D721Med (cell line): ENCODE measurements at regions not wholly inside any gene's neighbourhood (a gene's known extent, or its start where the extent isn't known, plus 50 kb on each side); places are given as distances from the start of the nearest gene placed in this dataset.
"Not testable (repeated sequence)": the region's sequence is repeated elsewhere in the genome, so short reads cannot be mapped to it uniquely, and the experiment has no call there.

Experiments
- DNase-seq: peaks from one replicate; pipeline ENCODE4 v3.0.0; 2011; ENCODE audit warnings: low spot score; ENCODE audit not compliant: insufficient read length
- FAIRE-seq: peaks from 2 replicates; lab custom pipeline; 2011; peaks lifted over from hg19 to GRCh38; lab: Jason Lieb, UNC
- TF ChIP-seq, protein P1 (sequence below): IDR thresholded peaks from 2 replicates; pipeline ENCODE4 v1.5.1; 2012; ENCODE audit warnings: mild to moderate bottlenecking, control low read depth; ENCODE audit not compliant: insufficient read depth; ENCODE audit errors: missing control alignments

DNA sequence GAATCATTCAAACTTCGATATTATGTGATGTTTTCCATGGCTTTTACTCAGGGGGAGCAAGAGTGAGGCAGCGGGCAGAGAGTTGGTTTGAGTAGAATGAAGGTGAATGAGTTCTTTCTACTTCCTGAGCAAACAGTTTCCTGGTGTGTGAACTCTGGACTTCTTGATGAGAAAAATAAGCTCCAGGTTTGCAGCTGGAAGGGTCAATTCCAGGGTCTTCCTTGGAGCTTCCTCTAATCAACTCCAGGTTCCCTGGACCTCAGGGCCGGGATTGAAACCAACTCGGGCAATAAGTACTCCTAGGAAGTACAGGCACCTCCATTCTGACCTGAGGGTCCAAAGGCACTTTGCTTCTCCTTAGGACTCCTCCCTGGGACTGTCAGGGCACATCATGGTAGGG, 243.6 kb upstream of the ONECUT1 start:
- TF ChIP-seq, protein P1, sequence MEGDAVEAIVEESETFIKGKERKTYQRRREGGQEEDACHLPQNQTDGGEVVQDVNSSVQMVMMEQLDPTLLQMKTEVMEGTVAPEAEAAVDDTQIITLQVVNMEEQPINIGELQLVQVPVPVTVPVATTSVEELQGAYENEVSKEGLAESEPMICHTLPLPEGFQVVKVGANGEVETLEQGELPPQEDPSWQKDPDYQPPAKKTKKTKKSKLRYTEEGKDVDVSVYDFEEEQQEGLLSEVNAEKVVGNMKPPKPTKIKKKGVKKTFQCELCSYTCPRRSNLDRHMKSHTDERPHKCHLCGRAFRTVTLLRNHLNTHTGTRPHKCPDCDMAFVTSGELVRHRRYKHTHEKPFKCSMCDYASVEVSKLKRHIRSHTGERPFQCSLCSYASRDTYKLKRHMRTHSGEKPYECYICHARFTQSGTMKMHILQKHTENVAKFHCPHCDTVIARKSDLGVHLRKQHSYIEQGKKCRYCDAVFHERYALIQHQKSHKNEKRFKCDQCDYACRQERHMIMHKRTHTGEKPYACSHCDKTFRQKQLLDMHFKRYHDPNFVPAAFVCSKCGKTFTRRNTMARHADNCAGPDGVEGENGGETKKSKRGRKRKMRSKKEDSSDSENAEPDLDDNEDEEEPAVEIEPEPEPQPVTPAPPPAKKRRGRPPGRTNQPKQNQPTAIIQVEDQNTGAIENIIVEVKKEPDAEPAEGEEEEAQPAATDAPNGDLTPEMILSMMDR, result no peak
- FAIRE-seq (no peak), DNase-seq (no peak)

DNA sequence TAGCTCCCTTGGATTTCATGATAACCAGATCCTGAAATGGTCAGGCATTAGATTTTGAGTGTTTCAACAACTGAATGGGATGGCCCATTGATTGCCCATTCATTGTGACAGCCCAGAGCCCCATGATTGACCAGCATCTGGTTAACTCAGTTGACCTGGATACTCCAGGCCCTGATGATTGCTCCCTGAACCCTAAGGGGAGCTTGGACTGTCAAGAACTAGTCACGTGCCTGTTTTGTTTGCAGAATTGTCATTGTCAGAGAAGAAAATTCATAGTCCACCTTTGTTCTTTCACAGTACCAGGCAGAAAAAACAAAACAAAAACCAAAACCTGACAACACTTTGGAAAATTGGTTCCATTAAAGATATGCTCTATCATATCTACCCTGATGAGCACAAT, 241.3 kb upstream of the ONECUT1 start:
- DNase-seq (no peak), FAIRE-seq (no peak)
- TF ChIP-seq, protein P1, result no peak

DNA sequence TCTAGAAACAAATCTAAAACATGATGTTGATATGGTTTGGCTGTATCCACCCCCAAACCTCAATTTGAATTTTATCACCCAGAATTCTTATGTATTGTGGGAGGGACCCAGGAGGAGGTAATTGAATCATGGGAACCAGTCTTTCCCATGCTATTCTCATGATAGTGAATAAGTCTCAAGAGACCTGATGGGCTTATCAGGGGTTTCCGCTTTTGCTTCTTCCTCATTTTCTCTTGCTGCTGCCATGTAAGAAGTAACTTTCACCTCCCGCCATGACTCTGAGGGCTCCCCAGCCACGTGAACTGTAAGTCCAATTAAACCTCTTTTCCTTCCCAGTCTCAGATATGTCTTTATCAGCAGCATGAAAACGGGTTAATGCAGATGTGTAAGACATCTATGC, 232.7 kb upstream of the ONECUT1 start:
- DNase-seq (no peak), FAIRE-seq (no peak)
- TF ChIP-seq, protein P1, result no peak

DNA sequence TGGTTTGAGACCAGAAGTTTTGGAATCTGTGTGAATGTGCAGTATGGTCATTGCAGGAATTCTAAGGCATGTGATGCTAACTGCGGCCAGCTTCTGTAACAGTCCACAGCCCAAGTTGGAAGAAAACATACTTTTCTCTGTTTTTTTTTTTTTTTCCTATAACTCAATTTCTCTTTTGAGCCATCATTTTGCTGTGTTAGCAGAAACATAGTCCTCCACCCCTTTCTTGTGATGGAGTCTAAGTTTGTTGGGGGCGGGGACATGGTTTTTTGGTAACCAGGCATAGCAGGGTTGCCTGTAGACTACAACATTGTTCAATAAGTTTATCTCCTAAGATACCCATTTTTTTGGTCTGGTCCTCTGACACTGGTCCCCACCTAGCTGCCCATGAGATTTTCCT, 223.2 kb upstream of the ONECUT1 start:
- TF ChIP-seq, protein P1, result no peak
- no peak for FAIRE-seq
- no peak for DNase-seq

DNA sequence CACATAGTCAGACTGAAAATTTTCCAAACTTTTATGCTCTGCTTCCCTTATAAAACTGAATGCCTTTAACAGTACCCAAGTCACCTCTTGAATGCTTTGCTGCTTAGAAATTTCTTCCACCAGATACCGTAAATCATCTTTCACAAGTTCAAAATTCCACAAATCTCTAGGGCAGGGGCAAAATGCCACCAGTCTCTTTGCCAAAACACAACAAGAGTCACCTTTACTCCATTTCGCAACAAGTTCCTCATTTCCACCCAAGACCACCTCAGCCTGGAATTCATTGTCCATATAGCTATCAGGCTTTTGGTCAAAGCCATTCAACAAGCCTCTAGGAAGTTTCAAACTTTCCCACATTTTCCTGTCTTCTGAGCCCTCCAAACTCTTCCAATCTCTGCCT, 221.6 kb upstream of the ONECUT1 start:
- FAIRE-seq, DNase-seq: not testable (repeated sequence)

DNA sequence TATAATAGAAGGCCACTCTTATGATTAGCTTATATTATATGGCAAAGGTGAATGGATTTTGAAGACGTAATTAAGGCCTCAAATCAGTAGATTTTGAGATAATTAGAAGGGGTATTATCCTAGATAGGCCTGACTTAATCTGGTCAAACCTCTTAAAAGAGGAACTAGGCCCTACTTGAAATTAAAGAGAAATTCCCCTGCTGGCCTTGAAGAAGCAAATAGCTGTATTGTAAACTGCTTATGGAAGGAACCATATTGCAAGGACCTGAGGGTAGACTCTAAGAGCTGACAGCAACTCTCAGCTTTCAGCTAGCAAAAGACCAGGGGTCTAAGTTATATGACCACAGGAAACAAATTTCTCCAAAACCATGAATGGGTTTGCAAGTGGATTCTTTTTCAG, 219.0 kb upstream of the ONECUT1 start:
- FAIRE-seq, result no peak
- TF ChIP-seq, protein P1, result no peak

DNA sequence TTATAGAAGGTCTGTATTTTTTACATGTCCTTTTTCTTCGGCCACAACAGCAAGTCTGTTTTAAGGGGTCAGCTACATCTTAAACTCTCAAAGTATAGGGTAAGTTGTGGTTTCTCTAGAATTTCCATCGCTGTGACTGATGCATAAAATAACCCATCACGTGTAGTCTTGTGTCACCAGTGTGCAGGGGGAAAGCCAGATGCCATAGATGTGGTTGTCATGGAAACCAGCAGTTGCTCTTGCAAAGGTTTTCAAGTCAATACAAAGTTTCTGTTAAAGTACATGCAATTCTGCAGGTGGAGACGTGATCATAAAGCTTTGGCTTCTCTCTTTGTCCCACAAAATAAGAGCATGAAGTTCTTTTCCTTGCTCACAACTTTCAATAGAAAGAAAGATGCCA, 210.3 kb upstream of the ONECUT1 start:
- FAIRE-seq (no peak), DNase-seq (no peak)
- TF ChIP-seq, protein P1, result no peak

More for the DNA sequence above, 219.0 kb upstream of the ONECUT1 start:
- DNase-seq, result no peak

DNA sequence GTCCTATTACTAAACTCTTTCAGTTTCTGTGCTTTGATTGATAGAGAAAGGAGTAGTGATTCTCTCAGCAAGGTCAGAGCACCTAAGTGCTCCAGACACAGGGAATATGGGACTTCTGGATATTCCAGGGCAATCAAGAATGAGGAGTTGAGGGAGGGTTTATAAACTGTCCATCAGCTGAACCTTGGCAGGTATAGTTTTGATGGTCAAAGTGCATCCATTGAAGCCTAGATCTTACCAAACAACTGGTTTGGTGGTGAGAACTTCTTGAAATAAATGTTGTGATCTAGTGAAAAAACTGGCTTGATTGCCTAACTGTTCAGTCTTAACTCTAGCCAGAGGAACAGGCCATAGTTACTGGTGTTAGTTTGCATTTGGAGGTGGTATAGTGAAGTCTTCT, 207.0 kb upstream of the ONECUT1 start:
- DNase-seq (no peak), FAIRE-seq (no peak)
- TF ChIP-seq, protein P1, result no peak
